IMR-90 (cell line): ENCODE measurements at regions not wholly inside any gene's neighbourhood (a gene's known extent, or its start where the extent isn't known, plus 50 kb on each side); places are given as distances from the start of the nearest gene placed in this dataset.

Experiments
- ATAC-seq: fragments of 200-7000 bp; cut with Tn5 transposase; 2 replicates; pipeline ENCODE4 v1.9.1; 2020; ENCODE audit warnings: low read depth, mild to moderate bottlenecking, moderate library complexity
- BruUV-seq: library from RNA; stranded (reverse); fragments of 400-500 nt; replicated peaks from 2 replicates; lab custom pipeline; 2021; lab: Mats Ljungman, UMichigan
- CTCF ChIA-PET: fragments of 300-600 bp; formaldehyde crosslinking; extraction: SDS; loops from one replicate; lab custom pipeline; 2021; ENCODE audit warnings: antibody characterized with exemption; lab: Yijun Ruan, JAX
- POLR2A ChIA-PET: fragments of 300-600 bp; sonication (Branson Sonifier 250); formaldehyde crosslinking; loops from one replicate; lab custom pipeline; 2022; ENCODE audit warnings: antibody characterized with exemption; ENCODE audit not compliant: unreplicated experiment; lab: Charles Lee
- DNase-seq: peaks from one replicate; pipeline ENCODE4 v3.0.0; 2013
- H2AFZ ChIP-seq: replicated peaks from 2 replicates; pipeline ENCODE3; 2013; ENCODE audit warnings: low read length, mild to moderate bottlenecking; ENCODE audit not compliant: poor library complexity
- H2AK5ac ChIP-seq: 2 replicates; pipeline ENCODE4 v1.6.1; 2013; ENCODE audit warnings: low read depth, low read length, inconsistent platforms
- H2AK9ac ChIP-seq: replicated peaks from 2 replicates; pipeline ENCODE3; 2013; ENCODE audit warnings: mild to moderate bottlenecking, low read depth, low read length, moderate library complexity; ENCODE audit not compliant: poor library complexity
- H2BK120ac ChIP-seq: 2 replicates; pipeline ENCODE4 v1.6.1; 2013; ENCODE audit warnings: low read depth, low read length, inconsistent platforms
- H2BK15ac ChIP-seq: 3 replicates; pipeline ENCODE4 v1.6.1; 2013; ENCODE audit warnings: low read depth, low read length, inconsistent platforms
- H2BK20ac ChIP-seq: 2 replicates; pipeline ENCODE4 v1.6.1; 2013; ENCODE audit warnings: low read depth, mild to moderate bottlenecking, inconsistent platforms, low read length, moderate library complexity
- H2BK5ac ChIP-seq: 2 replicates; pipeline ENCODE4 v1.6.1; 2013; ENCODE audit warnings: mild to moderate bottlenecking, low read depth, low read length, inconsistent platforms; ENCODE audit not compliant: poor library complexity, severe bottlenecking
- H3K14ac ChIP-seq: replicated peaks from 2 replicates; pipeline ENCODE4 v1.6.1; 2013; ENCODE audit warnings: low read depth, low read length, inconsistent platforms
- H3K18ac ChIP-seq: 2 replicates; pipeline ENCODE4 v1.6.1; 2013; ENCODE audit warnings: low read depth, low read length, control low read depth
- H3K23ac ChIP-seq: 2 replicates; pipeline ENCODE4 v1.6.1; 2013; ENCODE audit warnings: low read depth, low read length, inconsistent platforms
- H3K27ac ChIP-seq: 2 replicates; pipeline ENCODE4 v1.5.1; 2013; ENCODE audit warnings: mild to moderate bottlenecking, control low read depth, low read length; ENCODE audit not compliant: insufficient read depth
- H3K27me3 ChIP-seq: 2 replicates; pipeline ENCODE4 v1.6.1; 2013; ENCODE audit warnings: low read length; ENCODE audit not compliant: control insufficient read depth, insufficient read depth
- H3K36me3 ChIP-seq: 2 replicates; pipeline ENCODE4 v1.6.1; 2013; ENCODE audit warnings: low read length, mixed read lengths; ENCODE audit not compliant: control insufficient read depth, insufficient read depth
- H3K4ac ChIP-seq: 2 replicates; pipeline ENCODE4 v1.6.1; 2013; ENCODE audit warnings: low read depth, low read length, inconsistent platforms
- H3K4me1 ChIP-seq: 2 replicates; pipeline ENCODE4 v1.6.1; 2013; ENCODE audit warnings: low read length, mixed read lengths; ENCODE audit not compliant: control insufficient read depth, insufficient read depth
- H3K4me2 ChIP-seq: 2 replicates; pipeline ENCODE4 v1.6.1; 2013; ENCODE audit warnings: low read depth, mild to moderate bottlenecking, control low read depth, low read length, moderate library complexity
- H3K4me3 ChIP-seq: 2 replicates; pipeline ENCODE4 v1.5.1; 2013; ENCODE audit warnings: low read depth, mild to moderate bottlenecking, control low read depth, low read length, moderate library complexity; ENCODE audit not compliant: insufficient read depth
- H3K56ac ChIP-seq: 2 replicates; pipeline ENCODE4 v1.6.1; 2013; ENCODE audit warnings: low read length, inconsistent platforms; ENCODE audit not compliant: insufficient read depth; ENCODE audit errors: extremely low read depth
- H3K79me1 ChIP-seq, 2 experiments: 2 replicates each; pipeline ENCODE4 v1.6.1; 2013; ENCODE audit warnings: low read length in 2 of 2, inconsistent platforms in 1 of 2, low read depth in 1 of 2
- H3K9ac ChIP-seq: 2 replicates; pipeline ENCODE4 v1.6.1; 2013; ENCODE audit warnings: low read depth, low read length, control low read depth
- H3K9me1 ChIP-seq: 2 replicates; pipeline ENCODE4 v1.6.1; 2013; ENCODE audit warnings: low read length, inconsistent platforms; ENCODE audit not compliant: insufficient read depth
- H3K9me3 ChIP-seq: 2 replicates; pipeline ENCODE4 v1.6.1; 2013; ENCODE audit warnings: low read length; ENCODE audit not compliant: control insufficient read depth, insufficient read depth
- H4K20me1 ChIP-seq: 2 replicates; pipeline ENCODE4 v1.6.1; 2013; ENCODE audit warnings: low read length, inconsistent platforms; ENCODE audit not compliant: insufficient read depth
- H4K5ac ChIP-seq: 2 replicates; pipeline ENCODE4 v1.6.1; 2013; ENCODE audit warnings: mild to moderate bottlenecking, low read depth, low read length, control low read depth
- H4K8ac ChIP-seq, 2 experiments: 2 replicates each; pipeline ENCODE4 v1.6.1; 2013; ENCODE audit warnings: low read depth in 2 of 2, low read length in 2 of 2, control low read depth in 1 of 2, inconsistent platforms in 1 of 2
- H4K91ac ChIP-seq: 2 replicates; pipeline ENCODE4 v1.6.1; 2013; ENCODE audit warnings: low read depth, low read length, inconsistent platforms; ENCODE audit not compliant: insufficient read depth
- MXI1 ChIP-seq: IDR thresholded peaks from 2 replicates; pipeline ENCODE4 v1.6.1; 2012; ENCODE audit warnings: low read depth, mild to moderate bottlenecking, low read length, moderate library complexity, borderline replicate concordance
- RCOR1 ChIP-seq: IDR thresholded peaks from 2 replicates; pipeline ENCODE4 v1.6.1; 2012; ENCODE audit warnings: mild to moderate bottlenecking, low read length, improper control_type of control experiment; ENCODE audit not compliant: insufficient replicate concordance
- WGBS, 2 experiments: methylation state at CpG; one replicate each; pipeline versions ENCODE4 v1.1.5 to v1.1.7; 2013; ENCODE audit warnings: missing lambda C conversion rate in 2 of 2; ENCODE audit not compliant: insufficient read length in 1 of 2; ENCODE audit errors: extremely low coverage in 2 of 2; 5-methylcytosine and 5-hydroxymethylcytosine counted together
- dilution Hi-C: fragments of 300-500 bp; cut with HindIII; formaldehyde crosslinking; loops from one replicate; pipeline ENCODE4 v1.14.3; 2018; ENCODE audit warnings: low sequenced_read_pairs; ENCODE audit not compliant: unreplicated experiment
- in situ Hi-C: fragments of 300-500 bp; cut with MboI; formaldehyde crosslinking; loops from 3 replicates; pipeline ENCODE4 v1.14.3; 2019; ENCODE audit warnings: low sequenced_read_pairs, inconsistent platforms, mixed read lengths
- intact Hi-C: fragments of 100-400 bp; cut with micrococcal nuclease; formaldehyde crosslinking; loops from 2 replicates; pipeline ENCODE4 v1.10.0; 2022

DNA sequence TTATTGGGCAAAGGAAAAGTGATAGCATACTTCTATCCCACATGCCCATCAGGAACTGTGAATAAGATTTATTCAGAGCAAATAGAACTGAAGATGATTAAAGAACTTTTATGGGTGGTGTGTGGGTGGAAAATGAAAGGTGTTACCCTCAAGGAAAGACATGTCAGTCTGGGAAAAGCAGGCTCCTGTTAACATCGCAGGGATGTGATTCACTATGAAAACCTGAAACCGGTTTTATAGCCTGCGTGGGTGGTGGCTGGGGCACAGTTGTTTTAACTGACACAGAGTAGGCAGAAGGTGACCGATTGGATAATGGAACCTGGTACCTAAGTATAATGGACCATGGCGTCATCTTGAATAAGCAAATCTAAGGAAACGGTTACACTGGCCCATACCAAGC is 61.3 kb upstream of the CASK start:
- H3K4me2 ChIP-seq = no peak overlapping the region
- no peak overlapping the region for H3K9ac ChIP-seq
- no peaks in the 10 kb centered on the region for H3K9me1 ChIP-seq
- no peaks in the 10 kb centered on the region for H4K20me1 ChIP-seq
- no peaks in the 10 kb centered on the region for H3K4me1 ChIP-seq
- CTCF ChIA-PET = no interaction called here
- no peak overlapping the region for H4K5ac ChIP-seq
- no peak overlapping the region for H2AK5ac ChIP-seq
- H4K91ac ChIP-seq = no peak overlapping the region
- H3K14ac ChIP-seq = no peak overlapping the region
- 66% methylated on average over 4 of the region's 6 CpGs; no CpG with 5 or more reads in 1 of the 2 experiments for WGBS, 2 experiments
- no peak overlapping the region for H2AFZ ChIP-seq
- H3K18ac ChIP-seq = no peak overlapping the region
- DNase-seq = no peak
- H3K4me3 ChIP-seq = no peak overlapping the region
- no peak overlapping the region for H3K56ac ChIP-seq
- H3K27me3 ChIP-seq = peaks cover 2% of the 10 kb centered on the region; the same call in 1 of the 2 replicates
- H3K36me3 ChIP-seq = no peaks in the 10 kb centered on the region
- dilution Hi-C loops = no loop called here
- no peak overlapping the region for H3K4ac ChIP-seq
- no peak overlapping the region for H3K23ac ChIP-seq
- no peak overlapping the region for H2AK9ac ChIP-seq
- H2BK20ac ChIP-seq = no peak overlapping the region
- no peaks in the 10 kb centered on the region for H3K79me1 ChIP-seq
- no peak overlapping the region for H2BK5ac ChIP-seq
- no peak overlapping the region for H2BK120ac ChIP-seq
- intact Hi-C loops = no loop called here
- no TSS peak for BruUV-seq
- no peak overlapping the region for H3K27ac ChIP-seq
- TF ChIP-seq MXI1 (no peak), RCOR1 (no peak)
- no peak overlapping the region for H4K8ac ChIP-seq
- ATAC-seq = no peak
- H3K9me3 ChIP-seq = no peaks in the 10 kb centered on the region
- no peak overlapping the region for H2BK15ac ChIP-seq
- POLR2A ChIA-PET = no interaction called here
- in situ Hi-C loops = no loop called here
